Choroid plexus epithelial cell (primary cell): ENCODE measurements at regions not wholly inside any gene's neighbourhood (a gene's known extent, or its start where the extent isn't known, plus 50 kb on each side); places are given as distances from the start of the nearest gene placed in this dataset.
"Not testable (repeated sequence)": the region's sequence is repeated elsewhere in the genome, so short reads cannot be mapped to it uniquely, and the experiment has no call there.

Experiments used
- DNase-seq: peaks from one replicate; pipeline ENCODE4 v3.0.0-alpha.2; 2010; ENCODE audit warnings: low read depth
- H3K4me3 ChIP-seq: 2 replicates; pipeline ENCODE4 v1.5.1; 2011; ENCODE audit warnings: low read depth, mild to moderate bottlenecking, control low read depth, low read length, moderate library complexity

GRCh38 chr10:48102410-48103146, 103.0 kb upstream of the FAM25C start:
- not testable (repeated sequence) for H3K4me3 ChIP-seq, DNase-seq

GRCh38 chr10:48098854-48099253, 99.3 kb upstream of the FAM25C start:
- not testable (repeated sequence) for DNase-seq, H3K4me3 ChIP-seq

- not testable (repeated sequence) for DNase-seq, H3K4me3 ChIP-seq
Observed at GRCh38 chr10:48090706-48091105, 91.1 kb upstream of the FAM25C start.

- H3K4me3 ChIP-seq = not testable (repeated sequence)
- peak; percentile 7 for DNase-seq
Observed at GRCh38 chr10:48088087-48088486, 88.5 kb upstream of the FAM25C start.

- DNase-seq, H3K4me3 ChIP-seq: not testable (repeated sequence)
Observed at GRCh38 chr10:48084446-48084845, 84.9 kb upstream of the FAM25C start.

- H3K4me3 ChIP-seq = not testable (repeated sequence)
Observed at GRCh38 chr10:48071228-48071627, 71.6 kb upstream of the FAM25C start.

GRCh38 chr10:48063944-48064625, 64.5 kb upstream of the FAM25C start:
- H3K4me3 ChIP-seq, DNase-seq: not testable (repeated sequence)

More at GRCh38 chr10:48071228-48071627, 71.6 kb upstream of the FAM25C start:
- DNase-seq = not testable (repeated sequence)

GRCh38 chr10:48055395-48055794, 55.8 kb upstream of the FAM25C start:
- H3K4me3 ChIP-seq, DNase-seq: not testable (repeated sequence)
